ENCODE measurements at regions not wholly inside any gene's neighbourhood (a gene's known extent, or its start where the extent isn't known, plus 50 kb on each side); places are given as distances from the start of the nearest gene placed in this dataset.

GRCh38 chr18:46213295-46213694 is 109.1 kb downstream of the HAUS1 start:
- TF ChIP-seq CTCF (IDR thresholded peaks at IDR 0.05; ENCODE audit: poor library complexity, severe bottlenecking), result no peak
- TF ChIP-seq EP300 (conservative IDR thresholded peaks at IDR 0.05; ENCODE audit: poor library complexity, severe bottlenecking), result no peak
- TF ChIP-seq REST (IDR thresholded peaks at IDR 0.05; ENCODE audit: borderline replicate concordance), result no peak
- TF ChIP-seq POLR2AphosphoS5 (IDR thresholded peaks at IDR 0.05), result no peak
- TF ChIP-seq EZH2 (IDR thresholded peaks at IDR 0.05; ENCODE audit: borderline replicate concordance, insufficient read depth, low read length, poor library complexity, severe bottlenecking), result no peak
- TF ChIP-seq RAD21 (conservative IDR thresholded peaks at IDR 0.05), result no peak
- TF ChIP-seq TAF1 (IDR thresholded peaks at IDR 0.05; ENCODE audit: low read depth), result no peak
- TF ChIP-seq SMC3 (conservative IDR thresholded peaks at IDR 0.05; ENCODE audit: poor library complexity), result no peak
- TF ChIP-seq MXI1 (conservative IDR thresholded peaks at IDR 0.05; ENCODE audit: poor library complexity, severe bottlenecking), result no peak

DNA sequence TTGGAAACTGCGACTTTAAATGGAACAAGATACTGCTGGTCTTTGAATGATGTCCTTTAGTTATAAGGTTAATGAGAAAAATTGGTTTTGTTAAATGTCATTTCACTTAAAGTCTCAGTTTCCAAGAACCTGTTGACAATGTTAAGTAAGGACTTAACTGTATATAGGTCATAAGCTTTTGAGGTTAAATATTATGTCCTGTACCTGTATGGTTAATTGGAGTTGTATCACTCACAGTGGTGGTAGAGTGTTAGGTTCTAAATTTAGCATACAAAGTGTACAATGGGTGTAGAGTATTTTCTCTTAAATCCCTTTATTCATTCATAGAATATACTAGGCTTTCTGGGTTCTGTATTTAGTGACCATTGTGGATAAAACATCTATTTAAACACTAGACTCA is 110.2 kb downstream of the HAUS1 start:
- no peaks in the 10 kb centered on the region for H3K9me3 ChIP-seq (ENCODE audit: low read length)
- no peak overlapping the region for H3K4me3 ChIP-seq (ENCODE audit: low read length)
- H3K9ac ChIP-seq (ENCODE audit: low read length), result no peak overlapping the region
- H3F3A ChIP-seq (ENCODE audit: insufficient read depth, low read length, poor library complexity, severe bottlenecking), result no peaks in the 10 kb centered on the region
- no peak overlapping the region for H3K4me2 ChIP-seq (ENCODE audit: low read length)
- H3K36me3 ChIP-seq (ENCODE audit: insufficient read depth, low read length), result no peaks in the 10 kb centered on the region
- H2AFZ ChIP-seq (ENCODE audit: low read depth, low read length), result no peak overlapping the region
- H3K9me2 ChIP-seq (ENCODE audit: insufficient read depth, low read length), result no peaks in the 10 kb centered on the region
- H3K79me2 ChIP-seq (replicated peaks; ENCODE audit: insufficient read depth, low read length), result peaks cover 2% of the 10 kb centered on the region
- TF ChIP-seq TAF1 (IDR thresholded peaks at IDR 0.05; ENCODE audit: low read depth) (no peak), RAD21 (conservative IDR thresholded peaks at IDR 0.05) (no peak), EZH2 (IDR thresholded peaks at IDR 0.05; ENCODE audit: borderline replicate concordance, insufficient read depth, low read length, poor library complexity, severe bottlenecking) (no peak), EP300 (conservative IDR thresholded peaks at IDR 0.05; ENCODE audit: poor library complexity, severe bottlenecking) (no peak), SMC3 (conservative IDR thresholded peaks at IDR 0.05; ENCODE audit: poor library complexity) (no peak), POLR2AphosphoS5 (IDR thresholded peaks at IDR 0.05) (no peak), REST (IDR thresholded peaks at IDR 0.05; ENCODE audit: borderline replicate concordance) (no peak), MXI1 (conservative IDR thresholded peaks at IDR 0.05; ENCODE audit: poor library complexity, severe bottlenecking) (no peak), CTCF (IDR thresholded peaks at IDR 0.05; ENCODE audit: poor library complexity, severe bottlenecking) (no peak)
- H4K20me1 ChIP-seq (ENCODE audit: insufficient read depth), result no peaks in the 10 kb centered on the region
- H3K27ac ChIP-seq (ENCODE audit: low read length), result no peak overlapping the region
- H3K27me3 ChIP-seq (ENCODE audit: insufficient read depth, low read depth, low read length), result no peaks in the 10 kb centered on the region

More at GRCh38 chr18:46213295-46213694, 109.1 kb downstream of the HAUS1 start:
- H3K9me3 ChIP-seq (ENCODE audit: low read length), result no peaks in the 10 kb centered on the region
- H3K27ac ChIP-seq (ENCODE audit: low read length), result no peak overlapping the region
- H3K9ac ChIP-seq (ENCODE audit: low read length), result no peak overlapping the region
- H3K36me3 ChIP-seq (ENCODE audit: insufficient read depth, low read length), result no peaks in the 10 kb centered on the region
- no peaks in the 10 kb centered on the region for H3K27me3 ChIP-seq (ENCODE audit: insufficient read depth, low read depth, low read length)
- no peaks in the 10 kb centered on the region for H3F3A ChIP-seq (ENCODE audit: insufficient read depth, low read length, poor library complexity, severe bottlenecking)
- H3K9me2 ChIP-seq (ENCODE audit: insufficient read depth, low read length), result no peaks in the 10 kb centered on the region
- H2AFZ ChIP-seq (ENCODE audit: low read depth, low read length), result no peak overlapping the region
- no peak overlapping the region for H3K4me3 ChIP-seq (ENCODE audit: low read length)
- H3K79me2 ChIP-seq (replicated peaks; ENCODE audit: insufficient read depth, low read length), result peaks cover 2% of the 10 kb centered on the region
- no peaks in the 10 kb centered on the region for H4K20me1 ChIP-seq (ENCODE audit: insufficient read depth)
- H3K4me2 ChIP-seq (ENCODE audit: low read length), result no peak overlapping the region

All from neural cell (in vitro differentiated cells).